ENCODE measurements at regions not wholly inside any gene's neighbourhood (a gene's known extent, or its start where the extent isn't known, plus 50 kb on each side); places are given as distances from the start of the nearest gene placed in this dataset.

GRCh38 chr4:54838301-54838700 lies 180.5 kb downstream of the KIT start:
- no peak overlapping the region for H3K27ac ChIP-seq (ENCODE audit: insufficient read length, low read depth, low read length)
- H3K56ac ChIP-seq (ENCODE audit: insufficient read length, low read depth, low read length), result no peak overlapping the region
- Mint-ChIP-seq H3K4me1 (no peaks in the 10 kb centered on the region), H3K4me3 (no peak overlapping the region), H3K27ac (no peak overlapping the region), H3K36me3 (ENCODE audit: insufficient read depth in 1 of 3, low read depth in 3 of 3) (no peaks in the 10 kb centered on the region), H3K27me3 (ENCODE audit: low read depth) (no peaks in the 10 kb centered on the region), H3K9me3 (no peaks in the 10 kb centered on the region)
- H3K14ac ChIP-seq (ENCODE audit: insufficient read depth, low read length), result no peak overlapping the region
- H3K18ac ChIP-seq (ENCODE audit: insufficient read length, low read depth, low read length), result no peak overlapping the region
- TF ChIP-seq CTCF (conservative IDR thresholded peaks at IDR 0.05), result no peak
- WGBS (ENCODE audit: extremely low coverage, insufficient read length, low lambda C conversion rate), result no CpG with 5 or more reads among the region's 2 CpGs
- H4K91ac ChIP-seq (ENCODE audit: insufficient read length, low read depth, low read length), result no peak overlapping the region
- H3K79me1 ChIP-seq (ENCODE audit: insufficient read depth, low read depth, low read length, poor library complexity, severe bottlenecking), result no peaks in the 10 kb centered on the region
- H2BK12ac ChIP-seq (ENCODE audit: insufficient read length, low read depth, low read length), result no peak overlapping the region
- H2BK15ac ChIP-seq (ENCODE audit: low read depth, low read length), result no peak overlapping the region
- no peak overlapping the region for H4K5ac ChIP-seq (ENCODE audit: insufficient read length, low read depth, low read length)
- H3K4me2 ChIP-seq (ENCODE audit: insufficient read depth, insufficient read length, low read length), result no peak overlapping the region
- no peak for DNase-seq
- H3K4me1 ChIP-seq (ENCODE audit: insufficient read depth, low read length), result no peaks in the 10 kb centered on the region
- H2BK120ac ChIP-seq (ENCODE audit: low read depth, low read length, poor library complexity, severe bottlenecking), result no peak overlapping the region
- no peak overlapping the region for H3K4ac ChIP-seq (ENCODE audit: low read depth, low read length)
- no peak overlapping the region for H2BK20ac ChIP-seq (ENCODE audit: low read depth, low read length, poor library complexity, severe bottlenecking)
- no peak overlapping the region for H3K23ac ChIP-seq (ENCODE audit: insufficient read length, low read depth, low read length)
- no peaks in the 10 kb centered on the region for H3K27me3 ChIP-seq (ENCODE audit: insufficient read depth, low read length)
- no peak overlapping the region for H2AK5ac ChIP-seq (ENCODE audit: insufficient read length, low read length)
- no peak overlapping the region for H3K9ac ChIP-seq (ENCODE audit: extremely low read depth, insufficient read length, low read length)
- no peak overlapping the region for H2AFZ ChIP-seq (ENCODE audit: low read length)
- H3K9me3 ChIP-seq (ENCODE audit: control insufficient read depth, low read depth, low read length), result no peaks in the 10 kb centered on the region
- no peak overlapping the region for H2BK5ac ChIP-seq (ENCODE audit: insufficient read length, low read length)
- H4K20me1 ChIP-seq (ENCODE audit: control insufficient read depth, insufficient read depth, insufficient read length), result no peaks in the 10 kb centered on the region
- no peaks in the 10 kb centered on the region for H3K23me2 ChIP-seq (ENCODE audit: insufficient read length, low read depth, low read length, poor library complexity, severe bottlenecking)
- H4K8ac ChIP-seq (replicated peaks; ENCODE audit: insufficient read length, low read depth, low read length), result no peak overlapping the region
- no peaks in the 10 kb centered on the region for H3K79me2 ChIP-seq (ENCODE audit: insufficient read depth, low read length)
- no peak overlapping the region for H3T11ph ChIP-seq (ENCODE audit: low read length)
